CD4-positive, alpha-beta T cell (primary cell): ENCODE measurements at regions not wholly inside any gene's neighbourhood (a gene's known extent, or its start where the extent isn't known, plus 50 kb on each side); places are given as distances from the start of the nearest gene placed in this dataset.

Experiments
- ATAC-seq: fragments of 200-7000 bp; cut with Tn5 transposase; one replicate; pipeline ENCODE4 v1.10.0; 2022; ENCODE audit warnings: mild to moderate bottlenecking; ENCODE audit not compliant: poor library complexity
- CTCF ChIA-PET: fragments of 350-600 bp; sonication (Branson Sonifier 250); formaldehyde crosslinking; loops from one replicate; lab custom pipeline; 2021; ENCODE audit warnings: antibody characterized with exemption, inconsistent platforms; lab: Charles Lee
- POLR2A ChIA-PET: fragments of 350-600 bp; sonication (Branson Sonifier 250); formaldehyde crosslinking; loops from one replicate; lab custom pipeline; 2021; ENCODE audit warnings: antibody characterized with exemption, inconsistent platforms; lab: Charles Lee
- DNase-seq, 14 experiments: peaks; one replicate each; pipeline ENCODE4 v3.0.0-alpha.2; 2013 to 2020; ENCODE audit warnings: mixed read lengths in 2 of 14
- H3K27ac ChIP-seq, 2 donors: one replicate each; pipeline versions ENCODE4 v1.5.1 to v1.7.0; 2013; ENCODE audit warnings: low read length in 2 of 2, low read depth in 1 of 2, mild to moderate bottlenecking in 1 of 2
- H3K27me3 ChIP-seq, 2 experiments: 1 replicate in 1 of 2; 2 replicates in 1 of 2; pipeline versions ENCODE4 v1.6.1 to v1.7.0; 2013; ENCODE audit warnings: low read length in 2 of 2, control low read depth in 1 of 2, mild to moderate bottlenecking in 1 of 2, moderate library complexity in 1 of 2; ENCODE audit not compliant: insufficient read depth in 2 of 2, control insufficient read depth in 1 of 2
- H3K36me3 ChIP-seq: one replicate; pipeline ENCODE4 v1.6.1; 2013; ENCODE audit warnings: low read length, control low read depth; ENCODE audit not compliant: insufficient read depth
- H3K4me1 ChIP-seq: one replicate; pipeline ENCODE4 v1.6.1; 2013; ENCODE audit warnings: low read length, control low read depth; ENCODE audit not compliant: insufficient read depth
- H3K4me3 ChIP-seq: one replicate; pipeline ENCODE4 v1.5.1; 2013; ENCODE audit warnings: mild to moderate bottlenecking, low read length, moderate library complexity
- H3K9me3 ChIP-seq, 2 experiments: 1 replicate in 1 of 2; 2 replicates in 1 of 2; pipeline versions ENCODE4 v1.6.1 to v1.7.0; 2013; ENCODE audit warnings: low read length in 2 of 2, mild to moderate bottlenecking in 2 of 2, control low read depth in 1 of 2, moderate library complexity in 1 of 2; ENCODE audit not compliant: control insufficient read depth in 1 of 2, insufficient read depth in 1 of 2
- H3K27ac Mint-ChIP-seq: one replicate; pipeline ENCODE4 v1.8.0; 2020; ENCODE audit warnings: mixed read lengths
- H3K27me3 Mint-ChIP-seq: one replicate; pipeline ENCODE4 v1.8.0; 2021; ENCODE audit warnings: mixed read lengths
- H3K36me3 Mint-ChIP-seq: one replicate; pipeline ENCODE4 v1.8.0; 2021; ENCODE audit warnings: low read depth, mixed read lengths
- H3K4me1 Mint-ChIP-seq: one replicate; pipeline ENCODE4 v1.8.0; 2021; ENCODE audit warnings: low read depth, mixed read lengths
- H3K4me3 Mint-ChIP-seq: one replicate; pipeline ENCODE4 v1.8.0; 2020; ENCODE audit warnings: mild to moderate bottlenecking, mixed read lengths
- H3K9me3 Mint-ChIP-seq: one replicate; pipeline ENCODE4 v1.8.0; 2020; ENCODE audit warnings: mixed read lengths
- intact Hi-C, 2 experiments: fragments of 100-400 bp; cut with DNase I in 1 of 2; cut with micrococcal nuclease in 1 of 2; formaldehyde crosslinking; loops; one replicate each; pipeline versions ENCODE4 v1.15.1 to v1.9.0; 2023 to 2025; cut with DNase I, micrococcal nuclease
- TF ChIP-seq, protein P1 (sequence below): fragments of 200-600 bp; IDR thresholded peaks from one replicate; pipeline ENCODE4 v1.8.0; 2022; ENCODE audit warnings: antibody characterized with exemption, mild to moderate bottlenecking

DNA sequence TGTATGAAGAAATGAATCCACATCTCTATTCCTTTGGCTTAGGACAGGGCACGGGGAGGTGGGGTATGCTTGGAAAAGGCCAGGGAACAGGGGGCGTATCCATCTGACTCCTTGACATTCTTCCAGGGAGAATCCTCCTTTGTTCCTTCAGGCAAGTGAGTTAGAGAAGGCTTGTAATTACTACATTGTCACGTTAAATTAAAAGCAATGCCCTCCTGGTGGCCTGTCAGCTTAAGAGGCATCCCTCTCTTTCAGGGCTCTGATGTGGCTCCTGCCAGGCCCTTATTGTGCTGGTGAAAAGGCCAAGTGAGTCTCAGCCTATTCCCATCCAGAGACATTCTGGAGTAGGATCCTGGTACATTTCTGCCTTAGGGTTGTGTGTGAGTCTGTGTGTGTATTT is 128.3 kb downstream of the FOXA2 start:
- Histone ChIP-seq H3K4me3 (no peak overlapping the region), H3K4me1 (no peaks in the 10 kb centered on the region), H3K27me3 (no peaks in the 10 kb centered on the region), H3K9me3 (peaks cover 0 to 7% of the 10 kb centered on the region in 2 experiments), H3K27ac (no peak overlapping the region), H3K36me3 (no peaks in the 10 kb centered on the region)
- ChIA-PET CTCF (no interaction called here), POLR2A (no interaction called here)
- H3K36me3 Mint-ChIP-seq, result no peaks in the 10 kb centered on the region
- TF ChIP-seq, protein P1, sequence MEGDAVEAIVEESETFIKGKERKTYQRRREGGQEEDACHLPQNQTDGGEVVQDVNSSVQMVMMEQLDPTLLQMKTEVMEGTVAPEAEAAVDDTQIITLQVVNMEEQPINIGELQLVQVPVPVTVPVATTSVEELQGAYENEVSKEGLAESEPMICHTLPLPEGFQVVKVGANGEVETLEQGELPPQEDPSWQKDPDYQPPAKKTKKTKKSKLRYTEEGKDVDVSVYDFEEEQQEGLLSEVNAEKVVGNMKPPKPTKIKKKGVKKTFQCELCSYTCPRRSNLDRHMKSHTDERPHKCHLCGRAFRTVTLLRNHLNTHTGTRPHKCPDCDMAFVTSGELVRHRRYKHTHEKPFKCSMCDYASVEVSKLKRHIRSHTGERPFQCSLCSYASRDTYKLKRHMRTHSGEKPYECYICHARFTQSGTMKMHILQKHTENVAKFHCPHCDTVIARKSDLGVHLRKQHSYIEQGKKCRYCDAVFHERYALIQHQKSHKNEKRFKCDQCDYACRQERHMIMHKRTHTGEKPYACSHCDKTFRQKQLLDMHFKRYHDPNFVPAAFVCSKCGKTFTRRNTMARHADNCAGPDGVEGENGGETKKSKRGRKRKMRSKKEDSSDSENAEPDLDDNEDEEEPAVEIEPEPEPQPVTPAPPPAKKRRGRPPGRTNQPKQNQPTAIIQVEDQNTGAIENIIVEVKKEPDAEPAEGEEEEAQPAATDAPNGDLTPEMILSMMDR, result no peak
- H3K4me1 Mint-ChIP-seq, result no peaks in the 10 kb centered on the region
- no peaks in the 10 kb centered on the region for H3K27me3 Mint-ChIP-seq
- DNase-seq (no peak), ATAC-seq (no peak)
- H3K27ac Mint-ChIP-seq, result no peak overlapping the region
- no peak overlapping the region for H3K4me3 Mint-ChIP-seq
- no peaks in the 10 kb centered on the region for H3K9me3 Mint-ChIP-seq
- intact Hi-C loops, result no loop called here

DNA sequence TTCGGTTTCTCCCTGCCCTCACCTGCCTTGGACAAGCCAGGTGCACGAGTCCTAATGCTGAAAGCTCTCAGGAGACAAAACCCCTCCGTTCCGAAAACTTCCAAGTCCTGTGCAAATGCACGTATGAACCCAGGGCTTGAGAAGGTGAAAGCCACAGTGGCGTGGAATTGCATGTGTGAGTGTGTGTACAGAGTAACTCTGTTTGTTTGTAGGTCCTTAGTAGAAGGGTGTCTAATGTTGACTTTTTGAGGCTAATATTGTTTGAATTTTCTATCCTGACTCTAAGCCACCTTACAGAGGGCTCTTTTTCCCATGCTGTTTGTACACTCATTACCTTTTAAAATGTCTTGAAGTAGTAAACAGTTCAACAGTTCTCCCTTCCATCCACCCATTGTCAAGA is 129.1 kb downstream of the FOXA2 start:
- ATAC-seq (no peak), DNase-seq (no peak)
- intact Hi-C loops, result no loop called here
- no peaks in the 10 kb centered on the region for H3K36me3 ChIP-seq
- no peaks in the 10 kb centered on the region for H3K4me1 Mint-ChIP-seq
- no peaks in the 10 kb centered on the region for H3K4me1 ChIP-seq
- peaks cover 0 to 7% of the 10 kb centered on the region in 2 experiments for H3K9me3 ChIP-seq
- H3K36me3 Mint-ChIP-seq, result no peaks in the 10 kb centered on the region
- no peak overlapping the region for H3K4me3 ChIP-seq
- no peaks in the 10 kb centered on the region for H3K27me3 Mint-ChIP-seq
- no peak overlapping the region for H3K4me3 Mint-ChIP-seq
- TF ChIP-seq, protein P1, result no peak
- H3K27me3 ChIP-seq, result no peaks in the 10 kb centered on the region
- POLR2A ChIA-PET, result no interaction called here
- H3K9me3 Mint-ChIP-seq, result no peaks in the 10 kb centered on the region
- H3K27ac Mint-ChIP-seq, result no peak overlapping the region
- no peak overlapping the region for H3K27ac ChIP-seq
- CTCF ChIA-PET, result no interaction called here

DNA sequence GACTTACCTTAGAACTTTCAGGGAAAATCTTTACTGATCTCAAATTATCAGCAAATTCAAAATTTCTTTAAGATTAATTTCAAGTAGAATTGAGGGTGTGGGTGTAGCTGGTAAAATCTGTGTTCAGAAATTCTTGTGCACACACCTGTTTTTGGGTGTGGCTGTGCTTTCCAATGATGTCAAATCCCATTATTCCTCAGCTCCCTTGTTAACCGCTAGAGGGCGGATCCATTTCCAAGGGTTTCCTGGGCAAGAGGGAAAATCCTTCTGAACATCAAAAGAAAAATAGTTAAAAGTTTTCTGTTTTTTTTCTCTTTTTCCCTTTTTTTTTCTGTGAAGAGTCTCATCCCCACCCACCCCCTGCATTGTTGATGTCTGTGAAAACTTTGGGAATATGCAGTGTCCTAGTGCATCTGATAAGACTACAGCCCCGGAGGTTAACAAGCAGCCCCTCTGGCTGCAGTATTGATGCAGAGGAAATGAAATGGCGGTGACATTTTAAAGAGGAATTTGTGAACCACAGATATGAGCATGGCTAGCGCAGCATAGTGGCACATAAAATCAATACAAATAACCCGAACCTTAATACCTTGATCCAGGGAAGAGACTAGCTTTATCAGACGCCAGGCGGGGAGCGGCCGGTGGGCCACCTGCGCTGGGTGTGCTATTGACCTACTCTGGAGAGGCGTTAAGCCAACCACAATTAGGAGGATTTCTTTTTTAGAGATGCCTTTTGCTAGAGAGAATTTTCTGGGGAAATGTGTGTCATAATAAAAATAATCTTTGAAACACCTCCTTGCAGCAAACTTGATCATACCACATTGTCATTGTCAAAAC is 130.9 kb downstream of the FOXA2 start:
- no peak overlapping the region for H3K4me3 Mint-ChIP-seq
- POLR2A ChIA-PET, result no interaction called here
- H3K27me3 Mint-ChIP-seq, result peaks cover 4% of the 10 kb centered on the region
- no peak overlapping the region for H3K27ac ChIP-seq
- H3K4me1 ChIP-seq, result no peaks in the 10 kb centered on the region
- H3K36me3 Mint-ChIP-seq, result no peaks in the 10 kb centered on the region
- ATAC-seq (no peak), DNase-seq (no peak)
- no peaks in the 10 kb centered on the region for H3K36me3 ChIP-seq
- H3K4me3 ChIP-seq, result no peak overlapping the region
- H3K4me1 Mint-ChIP-seq, result no peaks in the 10 kb centered on the region
- intact Hi-C loops, result no loop called here
- H3K9me3 Mint-ChIP-seq, result no peaks in the 10 kb centered on the region
- peaks cover 0 to 3% of the 10 kb centered on the region in 2 experiments for H3K9me3 ChIP-seq
- TF ChIP-seq, protein P1, result no peak
- CTCF ChIA-PET, result no interaction called here
- peaks cover 0 to 3% of the 10 kb centered on the region in 2 experiments for H3K27me3 ChIP-seq
- no peak overlapping the region for H3K27ac Mint-ChIP-seq
